CD8-positive, alpha-beta memory T cell (primary cell): ENCODE measurements at regions not wholly inside any gene's neighbourhood (a gene's known extent, or its start where the extent isn't known, plus 50 kb on each side); places are given as distances from the start of the nearest gene placed in this dataset.

Experiments
- CTCF ChIA-PET: fragments of 350-600 bp; sonication (Branson Sonifier 250); formaldehyde crosslinking; loops from one replicate; lab custom pipeline; 2021; ENCODE audit warnings: antibody characterized with exemption; lab: Charles Lee
- POLR2A ChIA-PET: fragments of 350-600 bp; sonication (Branson Sonifier 250); formaldehyde crosslinking; loops from one replicate; lab custom pipeline; 2021; ENCODE audit warnings: antibody characterized with exemption; lab: Charles Lee
- DNase-seq, 5 donors: peaks; one replicate each; pipeline versions ENCODE4 v3.0.0 to v3.0.0-alpha.2; 2020 to 2022; ENCODE audit warnings: mixed read lengths in 1 of 5
- H3K27ac ChIP-seq: one replicate; pipeline ENCODE4 v1.7.0; 2013; ENCODE audit warnings: low read depth, mild to moderate bottlenecking, low read length, moderate library complexity
- H3K27me3 ChIP-seq: 2 replicates; pipeline ENCODE4 v1.7.0; 2013; ENCODE audit warnings: low read length, mild to moderate bottlenecking; ENCODE audit not compliant: insufficient read depth, poor library complexity, severe bottlenecking
- H3K36me3 ChIP-seq: 2 replicates; pipeline ENCODE4 v1.7.0; 2013; ENCODE audit warnings: mild to moderate bottlenecking, low read length, moderate library complexity; ENCODE audit not compliant: insufficient read depth
- H3K4me1 ChIP-seq: 2 replicates; pipeline ENCODE4 v1.7.0; 2013; ENCODE audit warnings: mild to moderate bottlenecking, low read length, moderate library complexity; ENCODE audit not compliant: insufficient read depth
- H3K4me3 ChIP-seq: 2 replicates; pipeline ENCODE4 v1.7.0; 2013; ENCODE audit warnings: mild to moderate bottlenecking, low read length
- H3K9me3 ChIP-seq: 2 replicates; pipeline ENCODE4 v1.7.0; 2013; ENCODE audit warnings: mild to moderate bottlenecking, low read length
- H3K27ac Mint-ChIP-seq, 8 donors: one replicate each; pipeline ENCODE4 v1.8.0; 2020 to 2021; ENCODE audit warnings: mixed read lengths in 8 of 8, mild to moderate bottlenecking in 6 of 8, inconsistent platforms in 3 of 8, moderate library complexity in 3 of 8
- H3K27me3 Mint-ChIP-seq, 2 donors: one replicate each; pipeline ENCODE4 v1.8.0; 2020 to 2021; ENCODE audit warnings: mixed read lengths in 2 of 2, mild to moderate bottlenecking in 1 of 2, moderate library complexity in 1 of 2
- H3K36me3 Mint-ChIP-seq, 3 donors: one replicate each; pipeline ENCODE4 v1.8.0; 2020 to 2021; ENCODE audit warnings: mixed read lengths in 3 of 3, inconsistent platforms in 1 of 3, mild to moderate bottlenecking in 1 of 3
- H3K4me1 Mint-ChIP-seq, 3 donors: one replicate each; pipeline ENCODE4 v1.8.0; 2020 to 2021; ENCODE audit warnings: mixed read lengths in 3 of 3, inconsistent platforms in 1 of 3, mild to moderate bottlenecking in 1 of 3
- H3K4me3 Mint-ChIP-seq, 7 donors: one replicate each; pipeline ENCODE4 v1.8.0; 2020 to 2021; ENCODE audit warnings: mixed read lengths in 7 of 7, mild to moderate bottlenecking in 6 of 7, moderate library complexity in 4 of 7, inconsistent platforms in 2 of 7
- H3K9me3 Mint-ChIP-seq, 5 donors: one replicate each; pipeline ENCODE4 v1.8.0; 2020 to 2022; ENCODE audit warnings: mixed read lengths in 5 of 5, mild to moderate bottlenecking in 3 of 5, moderate library complexity in 2 of 5, inconsistent platforms in 1 of 5

GRCh38 chr1:162952956-162953355, 92.0 kb upstream of the CCDC190 start:
- ChIA-PET CTCF (no interaction called here), POLR2A (no interaction called here)
- Histone ChIP-seq H3K4me1 (no peaks in the 10 kb centered on the region), H3K27ac (no peak overlapping the region), H3K27me3 (no peaks in the 10 kb centered on the region), H3K9me3 (no peaks in the 10 kb centered on the region), H3K36me3 (no peaks in the 10 kb centered on the region), H3K4me3 (no peak overlapping the region)
- Mint-ChIP-seq H3K9me3 (no peaks in the 10 kb centered on the region), H3K4me3 (no peak overlapping the region), H3K27me3 (peaks cover 4 to 22% of the 10 kb centered on the region in 2 donors), H3K27ac (no peak overlapping the region), H3K4me1 (peaks cover 0 to 4% (median 0%) of the 10 kb centered on the region in 3 donors), H3K36me3 (no peaks in the 10 kb centered on the region)
- no peak for DNase-seq

- Mint-ChIP-seq H3K9me3 (no peaks in the 10 kb centered on the region), H3K36me3 (no peaks in the 10 kb centered on the region), H3K4me1 (peaks cover 0 to 4% (median 0%) of the 10 kb centered on the region in 3 donors), H3K27ac (no peak overlapping the region), H3K4me3 (no peak overlapping the region), H3K27me3 (peaks cover 5 to 19% of the 10 kb centered on the region in 2 donors)
- Histone ChIP-seq H3K36me3 (no peaks in the 10 kb centered on the region), H3K27ac (no peak overlapping the region), H3K4me3 (no peak overlapping the region), H3K9me3 (no peaks in the 10 kb centered on the region), H3K4me1 (no peaks in the 10 kb centered on the region), H3K27me3 (no peaks in the 10 kb centered on the region)
- ChIA-PET POLR2A (no interaction called here), CTCF (no interaction called here)
- DNase-seq, result no peak
Observed at GRCh38 chr1:162951553-162952315, 90.8 kb upstream of the CCDC190 start.

- Mint-ChIP-seq H3K4me1 (peaks cover 0 to 4% (median 0%) of the 10 kb centered on the region in 3 donors), H3K36me3 (no peaks in the 10 kb centered on the region), H3K4me3 (no peak overlapping the region), H3K27me3 (peaks cover 5 to 23% of the 10 kb centered on the region in 2 donors), H3K27ac (no peak overlapping the region), H3K9me3 (no peaks in the 10 kb centered on the region)
- no peak overlapping the region for H3K27ac ChIP-seq
- H3K9me3 ChIP-seq, result no peaks in the 10 kb centered on the region
- no peak overlapping the region for H3K4me3 ChIP-seq
- DNase-seq, result no peak
- no peaks in the 10 kb centered on the region for H3K4me1 ChIP-seq
- POLR2A ChIA-PET, result no interaction called here
- CTCF ChIA-PET, result no interaction called here
- H3K27me3 ChIP-seq, result no peaks in the 10 kb centered on the region
- no peaks in the 10 kb centered on the region for H3K36me3 ChIP-seq
Observed at GRCh38 chr1:162950187-162950586, 89.2 kb upstream of the CCDC190 start.

GRCh38 chr1:162946701-162947100, 85.7 kb upstream of the CCDC190 start:
- Histone ChIP-seq H3K4me3 (no peak overlapping the region), H3K9me3 (no peaks in the 10 kb centered on the region), H3K27me3 (no peaks in the 10 kb centered on the region), H3K36me3 (no peaks in the 10 kb centered on the region), H3K27ac (no peak overlapping the region), H3K4me1 (no peaks in the 10 kb centered on the region)
- no peaks in the 10 kb centered on the region for H3K9me3 Mint-ChIP-seq
- POLR2A ChIA-PET, result no interaction called here
- no peaks in the 10 kb centered on the region for H3K4me1 Mint-ChIP-seq
- H3K27me3 Mint-ChIP-seq, result peaks cover 5 to 20% of the 10 kb centered on the region in 2 donors
- CTCF ChIA-PET, result no interaction called here
- no peak overlapping the region for H3K4me3 Mint-ChIP-seq
- no peak for DNase-seq
- no peaks in the 10 kb centered on the region for H3K36me3 Mint-ChIP-seq
- no peak overlapping the region for H3K27ac Mint-ChIP-seq

- no peaks in the 10 kb centered on the region for H3K36me3 Mint-ChIP-seq
- Histone ChIP-seq H3K27me3 (no peaks in the 10 kb centered on the region), H3K4me3 (no peak overlapping the region), H3K9me3 (no peaks in the 10 kb centered on the region), H3K27ac (no peak overlapping the region), H3K36me3 (no peaks in the 10 kb centered on the region), H3K4me1 (no peaks in the 10 kb centered on the region)
- no peak overlapping the region for H3K4me3 Mint-ChIP-seq
- H3K27ac Mint-ChIP-seq, result no peak overlapping the region
- no peak for DNase-seq
- CTCF ChIA-PET, result no interaction called here
- H3K9me3 Mint-ChIP-seq, result no peaks in the 10 kb centered on the region
- H3K4me1 Mint-ChIP-seq, result no peaks in the 10 kb centered on the region
- POLR2A ChIA-PET, result no interaction called here
- H3K27me3 Mint-ChIP-seq, result peaks cover 5 to 26% of the 10 kb centered on the region in 2 donors
Observed at GRCh38 chr1:162944974-162945674, 84.1 kb upstream of the CCDC190 start.

GRCh38 chr1:162943622-162944021, 82.6 kb upstream of the CCDC190 start:
- Histone ChIP-seq H3K9me3 (no peaks in the 10 kb centered on the region), H3K27me3 (no peaks in the 10 kb centered on the region), H3K36me3 (no peaks in the 10 kb centered on the region), H3K4me3 (no peak overlapping the region), H3K27ac (no peak overlapping the region), H3K4me1 (no peaks in the 10 kb centered on the region)
- Mint-ChIP-seq H3K27ac (no peak overlapping the region), H3K4me1 (no peaks in the 10 kb centered on the region), H3K36me3 (no peaks in the 10 kb centered on the region), H3K9me3 (peaks cover 0 to 3% (median 0%) of the 10 kb centered on the region in 5 donors), H3K4me3 (no peak overlapping the region), H3K27me3 (peaks cover 5 to 28% of the 10 kb centered on the region in 2 donors)
- POLR2A ChIA-PET, result no interaction called here
- CTCF ChIA-PET, result no interaction called here
- no peak for DNase-seq

GRCh38 chr1:162942916-162943559, 82.1 kb upstream of the CCDC190 start:
- CTCF ChIA-PET, result no interaction called here
- POLR2A ChIA-PET, result no interaction called here
- no peak overlapping the region for H3K27ac Mint-ChIP-seq
- no peak for DNase-seq
- no peaks in the 10 kb centered on the region for H3K36me3 Mint-ChIP-seq
- Histone ChIP-seq H3K4me3 (no peak overlapping the region), H3K27me3 (no peaks in the 10 kb centered on the region), H3K4me1 (no peaks in the 10 kb centered on the region), H3K36me3 (no peaks in the 10 kb centered on the region), H3K9me3 (no peaks in the 10 kb centered on the region), H3K27ac (no peak overlapping the region)
- no peak overlapping the region for H3K4me3 Mint-ChIP-seq
- H3K9me3 Mint-ChIP-seq, result peaks cover 0 to 3% (median 0%) of the 10 kb centered on the region in 5 donors
- no peaks in the 10 kb centered on the region for H3K4me1 Mint-ChIP-seq
- peaks cover 5 to 29% of the 10 kb centered on the region in 2 donors for H3K27me3 Mint-ChIP-seq

- Mint-ChIP-seq H3K4me3 (no peak overlapping the region), H3K9me3 (peaks cover 0 to 3% (median 0%) of the 10 kb centered on the region in 5 donors), H3K27me3 (peaks cover 4 to 30% of the 10 kb centered on the region in 2 donors), H3K36me3 (no peaks in the 10 kb centered on the region), H3K27ac (no peak overlapping the region), H3K4me1 (no peaks in the 10 kb centered on the region)
- POLR2A ChIA-PET, result no interaction called here
- H3K27ac ChIP-seq, result no peak overlapping the region
- H3K9me3 ChIP-seq, result no peaks in the 10 kb centered on the region
- no peaks in the 10 kb centered on the region for H3K4me1 ChIP-seq
- CTCF ChIA-PET, result no interaction called here
- DNase-seq, result no peak
- H3K4me3 ChIP-seq, result no peak overlapping the region
- H3K36me3 ChIP-seq, result no peaks in the 10 kb centered on the region
- peaks cover 5% of the 10 kb centered on the region for H3K27me3 ChIP-seq
Observed at GRCh38 chr1:162941024-162941423, 80.0 kb upstream of the CCDC190 start.
